Glutamatergic neuron (in vitro differentiated cells): ENCODE measurements at regions not wholly inside any gene's neighbourhood (a gene's known extent, or its start where the extent isn't known, plus 50 kb on each side); places are given as distances from the start of the nearest gene placed in this dataset.

Source experiments
- DNase-seq: peaks from one replicate; pipeline ENCODE4 v3.0.0; 2022
- H3K27ac Mint-ChIP-seq: one replicate; pipeline ENCODE4 v1.8.0; 2020; ENCODE audit warnings: mild to moderate bottlenecking, mixed read lengths, inconsistent platforms; ENCODE audit not compliant: unreplicated experiment
- H3K27me3 Mint-ChIP-seq: one replicate; pipeline ENCODE4 v1.8.0; 2020; ENCODE audit warnings: mild to moderate bottlenecking, moderate library complexity, mixed read lengths, inconsistent platforms; ENCODE audit not compliant: unreplicated experiment
- H3K36me3 Mint-ChIP-seq: one replicate; pipeline ENCODE4 v1.8.0; 2020; ENCODE audit warnings: mild to moderate bottlenecking, mixed read lengths, inconsistent platforms; ENCODE audit not compliant: unreplicated experiment
- H3K4me1 Mint-ChIP-seq: one replicate; pipeline ENCODE4 v1.8.0; 2020; ENCODE audit warnings: mild to moderate bottlenecking, low read depth, mixed read lengths, inconsistent platforms; ENCODE audit not compliant: unreplicated experiment
- H3K4me3 Mint-ChIP-seq: one replicate; pipeline ENCODE4 v1.8.0; 2020; ENCODE audit warnings: mild to moderate bottlenecking, mixed read lengths, inconsistent platforms; ENCODE audit not compliant: unreplicated experiment
- H3K9me3 Mint-ChIP-seq: one replicate; pipeline ENCODE4 v1.8.0; 2020; ENCODE audit warnings: mild to moderate bottlenecking, moderate library complexity, mixed read lengths, inconsistent platforms; ENCODE audit not compliant: unreplicated experiment
- CTCF ChIP-seq: fragments of 200-600 bp; sonication (generic); IDR thresholded peaks from one replicate; pipeline ENCODE4 v1.5.0; 2021; ENCODE audit not compliant: partially characterized antibody, unreplicated experiment

GRCh38 chr6:133773776-133774175 lies 115.1 kb upstream of the TCF21 start:
- TF ChIP-seq CTCF, result no peak

GRCh38 chr6:133774356-133774755 lies 114.6 kb upstream of the TCF21 start:
- Mint-ChIP-seq H3K9me3 (no peaks in the 10 kb centered on the region), H3K36me3 (no peaks in the 10 kb centered on the region), H3K27ac (no peak overlapping the region), H3K27me3 (no peaks in the 10 kb centered on the region), H3K4me3 (no peak overlapping the region), H3K4me1 (peaks cover 2% of the 10 kb centered on the region)
- TF ChIP-seq CTCF, result no peak
- no peak for DNase-seq

More at GRCh38 chr6:133773776-133774175, 115.1 kb upstream of the TCF21 start:
- H3K4me3 Mint-ChIP-seq, result no peak overlapping the region
- no peaks in the 10 kb centered on the region for H3K36me3 Mint-ChIP-seq
- no peak for DNase-seq
- no peak overlapping the region for H3K27ac Mint-ChIP-seq
- no peaks in the 10 kb centered on the region for H3K27me3 Mint-ChIP-seq
- H3K9me3 Mint-ChIP-seq, result no peaks in the 10 kb centered on the region
- H3K4me1 Mint-ChIP-seq, result peaks cover 4% of the 10 kb centered on the region

- TF ChIP-seq CTCF, result no peak
- no peak for DNase-seq
- no peaks in the 10 kb centered on the region for H3K36me3 Mint-ChIP-seq
- H3K4me3 Mint-ChIP-seq, result no peak overlapping the region
- H3K4me1 Mint-ChIP-seq, result no peaks in the 10 kb centered on the region
- H3K9me3 Mint-ChIP-seq, result no peaks in the 10 kb centered on the region
- H3K27me3 Mint-ChIP-seq, result peaks cover 3% of the 10 kb centered on the region
- no peak overlapping the region for H3K27ac Mint-ChIP-seq
These were observed 110.3 kb upstream of the TCF21 start for GRCh38 chr6:133778414-133779130.

GRCh38 chr6:133779916-133780695 lies 108.8 kb upstream of the TCF21 start:
- Mint-ChIP-seq H3K4me1 (no peaks in the 10 kb centered on the region), H3K36me3 (no peaks in the 10 kb centered on the region), H3K9me3 (no peaks in the 10 kb centered on the region), H3K4me3 (no peak overlapping the region), H3K27ac (no peak overlapping the region), H3K27me3 (peaks cover 3% of the 10 kb centered on the region)
- no peak for TF ChIP-seq CTCF
- no peak for DNase-seq

- Mint-ChIP-seq H3K36me3 (no peaks in the 10 kb centered on the region), H3K4me1 (no peaks in the 10 kb centered on the region), H3K27me3 (no peaks in the 10 kb centered on the region), H3K27ac (no peak overlapping the region), H3K4me3 (no peak overlapping the region), H3K9me3 (no peaks in the 10 kb centered on the region)
- no peak for DNase-seq
- TF ChIP-seq CTCF, result no peak
These were observed 102.9 kb upstream of the TCF21 start for GRCh38 chr6:133786016-133786415.
